Mucosa of descending colon (tissue), 3 donors: ENCODE measurements at regions not wholly inside any gene's neighbourhood (a gene's known extent, or its start where the extent isn't known, plus 50 kb on each side); places are given as distances from the start of the nearest gene placed in this dataset.
"Not testable (repeated sequence)": the region's sequence is repeated elsewhere in the genome, so short reads cannot be mapped to it uniquely, and the experiment has no call there.

Source experiments
- ATAC-seq: fragments of 200-7000 bp; cut with Tn5 transposase; one replicate; pipeline ENCODE4 v1.9.1; 2020; ENCODE audit warnings: mild to moderate bottlenecking, moderate library complexity
- DNase-seq, 3 donors: peaks; one replicate each; pipeline ENCODE4 v3.0.0-alpha.2; 2020
- H3K36me3 ChIP-seq: fragments of 200-600 bp; one replicate; pipeline ENCODE4 v1.8.0; 2021; ENCODE audit warnings: low read depth, mild to moderate bottlenecking
- H3K4me1 ChIP-seq: fragments of 200-600 bp; one replicate; pipeline ENCODE4 v1.8.0; 2021; ENCODE audit warnings: low read depth, mild to moderate bottlenecking
- H3K4me3 ChIP-seq: fragments of 200-600 bp; one replicate; pipeline ENCODE4 v1.8.0; 2021; ENCODE audit warnings: mild to moderate bottlenecking
- H3K9me3 ChIP-seq: fragments of 200-600 bp; one replicate; pipeline ENCODE4 v1.8.0; 2021; ENCODE audit warnings: mild to moderate bottlenecking
- intact Hi-C, 2 donors: fragments of 100-400 bp; cut with DNase I in 1 of 2; cut with micrococcal nuclease in 1 of 2; formaldehyde crosslinking; loops; one replicate each; pipeline versions ENCODE4 v1.11.0 to v1.11.1; 2022; cut with DNase I, micrococcal nuclease
- TF ChIP-seq, protein P1 (sequence below): fragments of 200-600 bp; IDR thresholded peaks from one replicate; pipeline ENCODE4 v1.8.0; 2022; ENCODE audit warnings: antibody characterized with exemption, mild to moderate bottlenecking
- donor health status: DM: no; HTN: no; CAD: no; lungs with moderate emphysema.
- donor health status: DM: no; HTN: no; CAD: no.
- donor health status: DM: no; HTN: yes; CAD: no.

DNA sequence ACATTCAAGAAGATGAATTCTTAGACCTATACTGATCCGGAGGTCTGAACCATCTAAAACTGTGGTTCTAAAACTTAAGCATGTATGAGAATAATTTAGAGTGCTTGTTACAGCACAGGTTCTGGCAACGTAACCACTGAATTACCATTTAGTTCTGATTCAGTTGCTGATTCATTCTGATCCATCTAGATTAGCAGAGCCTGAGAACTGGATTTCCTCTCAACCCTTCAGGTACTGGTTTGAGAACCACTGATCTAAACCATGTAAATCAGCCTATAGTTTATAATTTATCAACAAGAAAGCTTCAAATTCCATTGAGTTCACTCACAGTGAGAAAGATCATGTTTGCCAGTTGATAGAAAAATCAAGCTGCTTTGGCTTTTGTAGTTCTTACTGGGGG, 1001.1 kb upstream of the EPHA6 start:
- TF ChIP-seq, protein P1, sequence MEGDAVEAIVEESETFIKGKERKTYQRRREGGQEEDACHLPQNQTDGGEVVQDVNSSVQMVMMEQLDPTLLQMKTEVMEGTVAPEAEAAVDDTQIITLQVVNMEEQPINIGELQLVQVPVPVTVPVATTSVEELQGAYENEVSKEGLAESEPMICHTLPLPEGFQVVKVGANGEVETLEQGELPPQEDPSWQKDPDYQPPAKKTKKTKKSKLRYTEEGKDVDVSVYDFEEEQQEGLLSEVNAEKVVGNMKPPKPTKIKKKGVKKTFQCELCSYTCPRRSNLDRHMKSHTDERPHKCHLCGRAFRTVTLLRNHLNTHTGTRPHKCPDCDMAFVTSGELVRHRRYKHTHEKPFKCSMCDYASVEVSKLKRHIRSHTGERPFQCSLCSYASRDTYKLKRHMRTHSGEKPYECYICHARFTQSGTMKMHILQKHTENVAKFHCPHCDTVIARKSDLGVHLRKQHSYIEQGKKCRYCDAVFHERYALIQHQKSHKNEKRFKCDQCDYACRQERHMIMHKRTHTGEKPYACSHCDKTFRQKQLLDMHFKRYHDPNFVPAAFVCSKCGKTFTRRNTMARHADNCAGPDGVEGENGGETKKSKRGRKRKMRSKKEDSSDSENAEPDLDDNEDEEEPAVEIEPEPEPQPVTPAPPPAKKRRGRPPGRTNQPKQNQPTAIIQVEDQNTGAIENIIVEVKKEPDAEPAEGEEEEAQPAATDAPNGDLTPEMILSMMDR = no peak
- no peaks in the 10 kb centered on the region for H3K9me3 ChIP-seq

DNA sequence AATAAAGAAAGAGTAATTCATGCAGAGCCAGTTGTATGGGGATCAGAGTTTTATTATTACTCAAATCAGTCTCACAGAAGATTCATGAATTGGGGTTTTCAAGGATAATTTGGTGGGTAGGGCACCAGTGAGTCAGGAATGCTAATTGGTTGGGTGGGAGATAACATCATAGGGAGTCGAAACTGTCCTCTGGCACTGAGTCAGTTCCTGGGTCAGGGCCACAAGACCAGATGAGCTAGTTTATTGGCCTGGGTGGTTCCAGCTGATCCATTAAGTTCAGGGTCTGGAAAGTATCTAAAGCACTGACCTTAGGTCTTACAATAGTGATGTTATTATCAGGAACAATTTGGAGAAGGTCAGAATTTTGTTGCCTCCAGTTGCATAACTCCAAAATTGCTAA, 998.6 kb upstream of the EPHA6 start:
- DNase-seq (no peak), ATAC-seq (no peak)
- H3K36me3 ChIP-seq = no peaks in the 10 kb centered on the region
- no peak overlapping the region for H3K4me3 ChIP-seq
- intact Hi-C loops = no loop called here
- H3K4me1 ChIP-seq = no peaks in the 10 kb centered on the region
- TF ChIP-seq, protein P1 = no peak
- H3K9me3 ChIP-seq = no peaks in the 10 kb centered on the region

More for the DNA sequence above, 1001.1 kb upstream of the EPHA6 start:
- Histone ChIP-seq H3K4me1 (no peaks in the 10 kb centered on the region), H3K36me3 (no peaks in the 10 kb centered on the region), H3K4me3 (no peak overlapping the region)
- DNase-seq (no peak), ATAC-seq (no peak)
- intact Hi-C loops = no loop called here

DNA sequence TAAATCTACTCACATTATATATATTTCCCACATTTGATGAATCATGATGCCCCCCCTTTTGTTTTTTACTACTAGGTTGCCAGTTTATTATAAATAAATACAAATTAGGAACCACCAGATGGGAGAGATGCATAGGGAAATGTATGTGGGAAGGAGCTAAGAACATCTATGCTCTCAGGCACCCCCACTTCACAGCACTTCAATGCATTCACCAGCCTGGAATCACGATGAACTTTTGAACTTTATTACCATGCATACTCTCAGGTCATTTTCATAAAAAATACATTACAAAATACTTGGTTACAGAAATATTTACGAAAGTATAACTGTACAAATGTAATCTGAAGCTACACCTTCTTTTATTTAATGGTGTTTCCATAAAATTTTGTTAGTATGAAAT, 988.0 kb upstream of the EPHA6 start:
- TF ChIP-seq, protein P1 = no peak
- DNase-seq (no peak), ATAC-seq (no peak)
- intact Hi-C loops = no loop called here
- no peaks in the 10 kb centered on the region for H3K4me1 ChIP-seq
- H3K4me3 ChIP-seq = no peak overlapping the region
- H3K36me3 ChIP-seq = no peaks in the 10 kb centered on the region
- H3K9me3 ChIP-seq = no peaks in the 10 kb centered on the region

DNA sequence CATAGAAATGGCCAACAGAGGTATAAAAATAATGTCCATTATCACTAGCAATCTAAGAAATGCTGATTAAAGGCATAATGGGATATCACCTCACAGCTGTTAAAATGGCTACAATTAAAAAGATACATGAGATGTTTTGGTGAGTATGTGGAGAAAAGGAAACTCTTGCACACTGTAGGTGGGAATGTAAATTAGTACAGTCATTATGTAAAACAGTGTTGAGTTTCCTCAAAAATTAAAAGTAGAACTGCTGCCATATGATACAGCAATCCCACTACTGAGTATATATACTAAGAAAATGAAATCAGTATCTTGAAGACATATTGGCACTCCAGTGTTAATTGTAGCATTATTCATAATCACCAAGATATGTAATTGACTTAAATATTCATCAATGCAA, 982.2 kb upstream of the EPHA6 start:
- TF ChIP-seq, protein P1 = no peak
- no peak overlapping the region for H3K4me3 ChIP-seq
- ATAC-seq (no peak), DNase-seq (no peak)
- no peaks in the 10 kb centered on the region for H3K36me3 ChIP-seq
- intact Hi-C loops = no loop called here
- no peaks in the 10 kb centered on the region for H3K4me1 ChIP-seq
- H3K9me3 ChIP-seq = no peaks in the 10 kb centered on the region

DNA sequence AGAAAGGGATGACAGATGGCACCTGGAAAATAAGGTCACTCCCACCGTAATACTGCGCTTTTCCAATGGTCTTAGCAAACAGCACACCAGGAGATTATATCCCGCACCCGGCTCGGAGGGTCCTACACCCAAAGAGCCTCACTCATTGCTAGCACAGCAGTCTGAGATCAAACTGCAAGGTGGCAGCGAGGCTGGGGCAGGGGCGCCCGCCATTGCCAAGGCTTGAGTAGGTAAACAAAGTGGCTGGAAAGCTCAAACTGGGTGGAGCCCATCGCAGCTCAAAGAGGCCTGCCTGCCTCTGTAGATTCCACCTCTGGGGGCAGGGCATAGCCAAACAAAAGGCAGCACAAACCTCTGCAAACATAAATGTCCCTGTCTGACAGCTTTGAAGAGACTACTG, 953.8 kb upstream of the EPHA6 start:
- H3K4me1 ChIP-seq, DNase-seq, H3K4me3 ChIP-seq, intact Hi-C loops, ATAC-seq, H3K36me3 ChIP-seq, H3K9me3 ChIP-seq: not testable (repeated sequence)

DNA sequence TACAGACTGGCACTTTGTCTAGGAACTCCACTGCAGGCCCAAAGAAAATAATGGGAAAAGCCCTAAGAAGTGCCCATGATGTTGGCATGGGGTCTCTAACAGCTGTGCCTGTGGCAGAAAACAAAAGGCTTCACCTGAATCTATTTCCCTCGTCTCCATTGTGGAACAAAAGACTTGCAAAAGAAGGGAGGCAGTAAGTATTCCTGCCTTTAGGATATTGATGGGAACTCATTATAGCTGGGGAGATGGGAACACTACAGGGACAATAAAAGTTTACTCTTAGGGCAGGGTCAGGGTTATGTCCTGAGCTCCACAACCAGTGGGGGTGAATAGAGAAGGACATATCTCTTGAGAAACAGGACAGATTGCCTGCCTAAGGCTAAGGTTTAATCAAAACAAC, 930.6 kb upstream of the EPHA6 start:
- TF ChIP-seq, protein P1 = no peak
- no peaks in the 10 kb centered on the region for H3K36me3 ChIP-seq
- no peaks in the 10 kb centered on the region for H3K4me1 ChIP-seq
- no peak overlapping the region for H3K4me3 ChIP-seq
- no peak for DNase-seq
- no peaks in the 10 kb centered on the region for H3K9me3 ChIP-seq
- intact Hi-C loops = no loop called here
- no peak for ATAC-seq
